ENCODE measurements at regions not wholly inside any gene's neighbourhood (a gene's known extent, or its start where the extent isn't known, plus 50 kb on each side); places are given as distances from the start of the nearest gene placed in this dataset.

GRCh38 chr11:115893461-115894099, 389.4 kb upstream of the CADM1 start:
- TF ChIP-seq EZH2 (IDR thresholded peaks at IDR 0.05; ENCODE audit: insufficient read depth, poor library complexity, severe bottlenecking) (no peak), EZH2phosphoT487 (IDR thresholded peaks at IDR 0.05; ENCODE audit: insufficient read depth, low read depth) (no peak)

Measured in GM23248 (cell line).